ENCODE measurements at regions not wholly inside any gene's neighbourhood (a gene's known extent, or its start where the extent isn't known, plus 50 kb on each side); places are given as distances from the start of the nearest gene placed in this dataset.
A peak's percentile ranks its signal among the peaks of the same experiment; 100 is the strongest.

DNA sequence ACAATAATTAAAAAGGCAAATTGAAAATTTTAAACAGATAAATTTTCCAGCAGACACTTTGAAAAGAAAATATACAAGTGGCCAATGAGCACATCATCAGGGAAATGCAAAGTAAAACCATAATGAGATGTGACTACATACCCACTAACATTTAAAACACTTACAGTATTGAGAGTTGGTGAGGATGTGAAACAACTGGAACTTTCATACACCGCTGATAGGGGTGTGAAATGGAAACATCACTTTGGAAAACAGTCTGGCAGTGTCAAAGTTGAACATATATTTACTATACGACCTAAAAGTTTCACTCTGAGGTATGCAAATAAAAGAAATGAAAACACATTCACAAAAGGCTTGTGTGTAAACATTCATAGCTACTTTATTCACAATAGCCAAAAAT, 94.0 kb upstream of the GNAO1 start:
- DNase-seq = no peak
- in situ Hi-C loops (cut with MboI; ENCODE audit: low pct_unique_long_range_greater_than_20kb, low sequenced_read_pairs) = no loop called here

DNA sequence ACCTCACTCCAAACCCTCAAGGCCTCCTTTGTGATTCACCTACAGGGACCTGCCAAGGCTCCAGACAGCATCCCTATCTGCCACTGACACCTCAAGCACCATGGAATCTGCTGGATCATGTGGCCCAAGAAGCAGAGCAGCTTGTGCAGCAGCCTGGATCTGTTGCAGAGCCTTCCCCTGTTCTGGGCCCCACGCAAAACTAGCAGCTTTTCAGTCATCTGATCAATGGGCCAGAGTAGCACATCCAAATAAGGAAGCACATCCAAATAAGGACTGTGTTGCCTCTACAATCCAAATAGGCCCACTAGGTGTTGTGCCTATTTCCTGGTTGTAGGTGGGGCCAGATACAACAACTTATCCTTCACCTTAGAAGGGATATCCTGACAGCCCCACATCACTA, 97.1 kb upstream of the GNAO1 start:
- in situ Hi-C loops (cut with MboI; ENCODE audit: low pct_unique_long_range_greater_than_20kb, low sequenced_read_pairs) = no loop called here
- no peak for DNase-seq

DNA sequence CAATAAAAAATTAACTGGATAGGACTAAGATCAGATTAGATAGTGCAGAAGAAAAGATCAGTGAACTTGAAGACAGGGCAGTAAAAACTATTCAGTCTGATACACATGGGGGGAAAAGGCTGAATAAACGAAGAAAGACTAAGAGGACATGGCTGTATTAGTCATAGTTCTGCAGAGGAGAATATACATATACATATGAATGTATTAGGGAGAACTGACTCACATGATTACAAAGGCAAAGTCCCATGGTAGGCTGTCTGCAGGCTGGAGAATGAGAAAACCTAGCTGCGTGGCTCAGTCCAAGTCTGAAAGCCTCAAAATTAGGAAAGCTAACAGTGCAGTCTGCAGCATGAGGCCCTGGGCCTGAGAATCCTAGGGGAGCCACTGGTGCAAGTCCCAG, 98.2 kb upstream of the GNAO1 start:
- no peak for DNase-seq
- in situ Hi-C loops (cut with MboI; ENCODE audit: low pct_unique_long_range_greater_than_20kb, low sequenced_read_pairs) = no loop called here

DNA sequence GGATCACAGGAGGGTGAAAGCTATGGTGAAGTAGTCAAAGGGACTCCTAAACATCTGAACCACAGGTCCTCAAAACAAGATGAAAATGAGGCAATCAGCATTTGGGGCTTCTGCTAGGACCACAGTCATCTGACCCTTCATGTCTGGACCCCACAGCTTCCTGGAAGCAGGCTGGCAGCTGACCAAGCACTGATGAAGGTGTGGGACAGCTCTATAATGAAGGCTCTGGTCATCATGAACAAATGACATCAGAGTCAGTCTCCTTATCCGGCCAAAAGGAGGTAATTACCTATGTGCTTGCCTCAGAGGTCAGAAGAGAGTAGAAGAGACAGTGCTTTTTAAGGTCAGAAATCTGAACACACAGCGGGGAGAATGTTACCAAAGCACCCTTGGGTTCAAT, 101.2 kb upstream of the GNAO1 start:
- no peak for DNase-seq
- in situ Hi-C loops (cut with MboI; ENCODE audit: low pct_unique_long_range_greater_than_20kb, low sequenced_read_pairs) = no loop called here

DNA sequence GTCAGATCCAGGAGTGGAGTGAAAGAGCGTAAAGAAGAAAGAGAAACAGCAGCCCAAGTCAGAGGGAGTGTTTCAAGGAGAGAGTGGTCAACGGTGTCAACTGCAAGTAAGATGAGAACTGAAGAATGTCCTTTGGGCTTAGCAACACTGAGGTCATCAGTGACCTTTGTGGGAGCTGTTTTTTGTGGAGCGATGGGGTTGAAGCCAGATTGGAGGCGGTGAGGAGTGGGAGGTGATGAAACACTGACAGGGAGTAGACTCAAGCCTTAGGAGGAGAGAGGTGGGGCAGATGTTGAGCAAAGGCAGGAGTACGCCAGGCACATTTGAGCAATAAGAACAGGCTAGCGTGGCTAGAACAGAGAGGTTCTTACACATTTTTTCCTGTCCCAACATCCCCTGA, 103.7 kb upstream of the GNAO1 start:
- in situ Hi-C loops (cut with MboI; ENCODE audit: low pct_unique_long_range_greater_than_20kb, low sequenced_read_pairs) = no loop called here
- DNase-seq = no peak

DNA sequence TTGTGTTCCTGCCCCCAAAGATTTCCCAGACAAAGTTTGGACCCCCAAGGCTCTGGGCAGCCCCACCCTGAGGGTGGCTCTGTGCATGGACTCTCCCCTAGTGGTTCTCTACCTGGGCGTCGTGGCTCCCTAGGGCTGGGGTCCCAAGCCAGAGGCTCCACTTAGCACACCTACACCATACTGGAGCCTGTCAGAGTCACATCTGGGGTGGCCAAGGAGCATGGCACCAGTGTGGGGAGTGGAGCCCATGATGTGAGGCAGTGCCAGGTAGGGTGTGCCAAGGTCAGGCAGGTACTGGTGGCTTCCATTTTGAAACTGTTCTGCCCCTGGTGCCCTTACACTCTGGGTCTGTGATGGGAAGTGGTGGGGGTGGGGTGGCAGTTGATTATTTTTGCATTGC, 109.9 kb upstream of the GNAO1 start:
- DNase-seq = no peak
- in situ Hi-C loops (cut with MboI; ENCODE audit: low pct_unique_long_range_greater_than_20kb, low sequenced_read_pairs) = no loop called here

DNA sequence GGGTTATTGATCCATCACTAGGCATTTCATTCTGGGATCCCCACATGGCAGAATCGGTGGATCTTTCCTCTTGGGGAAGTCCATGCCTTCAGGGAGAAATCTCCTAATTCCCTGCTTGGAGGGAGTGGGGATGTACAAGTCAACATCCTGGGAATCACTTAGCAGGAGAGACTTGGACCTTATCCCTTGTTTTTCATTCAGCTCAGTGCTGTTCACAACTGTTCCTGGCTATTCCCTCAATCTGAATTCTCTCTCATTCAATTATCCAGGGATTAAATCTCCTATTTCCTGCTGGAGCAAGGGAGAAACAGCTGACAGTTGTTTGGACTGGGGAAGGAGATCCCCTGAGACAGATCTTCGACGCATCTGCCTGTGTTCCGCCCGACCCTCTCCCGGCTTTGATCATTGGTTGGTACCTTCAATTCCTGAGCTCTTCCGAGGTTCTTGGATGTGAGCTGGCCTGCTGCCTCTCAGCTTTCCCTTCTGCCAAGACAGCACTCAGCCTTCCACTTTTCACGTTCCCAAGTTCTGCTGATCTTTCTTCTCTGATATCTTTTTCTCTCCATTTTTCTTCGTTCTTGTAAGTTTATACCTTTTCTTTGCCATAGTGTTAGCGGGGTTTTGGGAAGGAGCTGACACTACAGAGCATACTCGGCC, 115.4 kb upstream of the GNAO1 start:
- DNase-seq = no peak

DNA sequence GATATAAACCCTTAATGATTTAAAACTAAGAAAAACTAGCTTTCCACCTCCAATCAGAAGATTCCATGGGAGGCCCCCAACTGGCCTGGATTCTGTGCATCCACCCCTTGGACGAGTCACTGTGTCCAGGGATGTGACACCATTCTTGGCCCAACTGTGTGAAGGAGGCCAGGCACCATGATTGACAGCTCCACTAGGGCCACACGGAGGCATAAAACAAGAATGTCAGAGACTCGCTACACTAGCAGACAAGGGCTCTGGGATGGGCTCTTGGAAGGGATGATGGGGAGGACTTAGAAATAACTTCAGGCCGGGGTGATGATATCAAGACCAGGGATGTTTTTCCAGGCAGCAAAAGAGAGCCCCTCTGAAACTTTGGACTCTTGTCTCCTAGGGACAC, 117.8 kb upstream of the GNAO1 start:
- DNase-seq = no peak
- in situ Hi-C loops (cut with MboI; ENCODE audit: low pct_unique_long_range_greater_than_20kb, low sequenced_read_pairs) = no loop called here

More for the DNA sequence above, 115.4 kb upstream of the GNAO1 start:
- in situ Hi-C loops (cut with MboI; ENCODE audit: low pct_unique_long_range_greater_than_20kb, low sequenced_read_pairs) = no loop called here

DNA sequence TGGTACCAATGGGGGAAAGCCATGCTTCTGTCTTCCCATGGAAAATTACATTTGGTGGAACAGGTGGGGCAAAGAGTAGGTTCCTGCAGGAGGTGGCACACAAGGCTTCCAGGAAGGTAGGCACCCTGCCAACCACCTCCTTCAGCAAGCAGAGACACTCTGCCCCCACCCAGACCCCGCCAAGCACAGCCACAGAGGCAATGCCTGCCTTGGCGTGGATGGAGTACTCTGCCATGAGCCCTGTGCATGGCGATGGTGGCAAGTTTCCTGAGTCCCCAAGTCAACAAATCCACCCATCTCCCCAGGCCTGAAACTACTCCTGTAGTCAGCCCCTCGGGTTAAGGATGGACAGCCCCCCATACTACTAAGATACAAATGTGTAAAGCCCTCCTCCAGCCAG, 119.2 kb upstream of the GNAO1 start:
- in situ Hi-C loops (cut with MboI; ENCODE audit: low pct_unique_long_range_greater_than_20kb, low sequenced_read_pairs) = no loop called here

DNA sequence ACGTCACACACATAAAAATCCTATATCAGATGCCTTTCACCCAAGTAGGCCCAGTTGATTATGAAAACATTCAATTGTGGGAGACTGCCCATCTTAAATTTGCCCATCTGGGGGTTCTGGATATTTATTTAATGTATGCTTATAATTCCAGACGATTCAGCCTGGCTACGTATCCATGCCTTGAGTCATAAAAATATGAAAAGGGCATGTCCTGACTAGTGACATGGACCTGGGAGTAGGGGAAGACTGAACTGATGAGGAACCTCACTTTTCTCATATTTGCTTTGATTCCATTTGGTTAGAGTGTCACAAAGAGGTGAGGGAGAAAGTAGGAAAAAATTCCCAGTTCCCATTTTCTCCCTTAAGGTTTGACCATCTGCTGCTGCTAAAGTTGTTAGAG, 122.5 kb upstream of the GNAO1 start:
- in situ Hi-C loops (cut with MboI; ENCODE audit: low pct_unique_long_range_greater_than_20kb, low sequenced_read_pairs) = no loop called here
- DNase-seq = no peak

More for the DNA sequence above, 119.2 kb upstream of the GNAO1 start:
- DNase-seq = no peak

DNA sequence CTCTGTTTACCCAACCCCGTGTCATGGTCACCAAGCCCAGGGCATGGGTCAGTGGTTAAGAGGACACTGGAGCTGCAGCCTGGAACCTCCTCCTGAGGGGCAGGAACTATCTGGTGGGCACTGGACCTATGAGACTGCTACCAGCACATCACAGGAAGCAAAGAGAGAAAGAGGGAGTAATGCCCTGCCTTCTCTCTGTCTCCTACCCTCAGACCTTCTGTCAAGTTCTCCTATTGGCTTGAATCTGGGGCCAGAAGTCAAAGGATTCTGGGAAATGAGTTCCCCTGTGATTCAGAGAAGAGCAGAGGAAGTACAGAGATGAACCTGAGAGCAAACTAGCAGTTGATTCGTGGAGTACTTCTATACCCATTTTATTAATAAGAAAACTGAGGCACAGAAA, 123.0 kb upstream of the GNAO1 start:
- DNase-seq = no peak
- in situ Hi-C loops (cut with MboI; ENCODE audit: low pct_unique_long_range_greater_than_20kb, low sequenced_read_pairs) = no loop called here

DNA sequence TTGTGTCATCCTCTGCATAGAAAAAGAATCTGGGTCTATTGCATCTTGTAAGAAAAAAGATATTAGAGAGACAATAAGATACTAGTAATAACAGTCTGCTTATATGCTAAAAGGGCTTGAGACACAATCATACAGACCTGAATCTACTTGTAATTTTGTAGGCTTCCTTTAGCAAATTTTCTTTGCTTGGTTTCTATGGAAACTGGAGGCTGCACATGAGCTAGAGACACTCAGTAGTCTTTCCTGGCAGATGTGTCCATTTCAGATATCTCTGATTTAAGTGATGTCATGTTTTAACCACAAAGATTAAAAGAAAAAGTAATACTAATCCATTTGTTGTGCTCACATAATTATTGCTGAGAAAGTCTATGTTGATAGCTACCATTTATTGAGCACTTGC, 123.9 kb upstream of the GNAO1 start:
- DNase-seq = no peak
- in situ Hi-C loops (cut with MboI; ENCODE audit: low pct_unique_long_range_greater_than_20kb, low sequenced_read_pairs) = no loop called here

DNA sequence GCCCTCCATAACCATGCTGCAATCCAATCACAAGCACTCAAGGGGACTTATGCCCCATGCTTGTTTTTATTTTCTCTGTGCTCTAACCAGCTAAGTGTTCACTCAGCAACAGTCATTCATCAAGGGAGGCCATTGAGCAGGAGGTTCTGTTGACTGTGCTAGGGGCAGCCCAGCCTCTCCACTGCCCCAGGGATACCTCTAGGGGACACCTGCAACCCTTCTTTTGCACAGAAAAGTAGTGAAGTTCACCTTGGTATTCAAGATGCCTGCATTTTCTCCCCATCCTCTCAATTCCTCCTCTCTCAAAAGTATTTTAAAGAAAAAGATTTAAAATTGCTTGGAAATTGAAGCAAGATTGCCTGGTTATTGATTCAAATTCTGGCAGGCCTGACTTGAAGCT, 124.7 kb upstream of the GNAO1 start:
- DNase-seq = no peak
- in situ Hi-C loops (cut with MboI; ENCODE audit: low pct_unique_long_range_greater_than_20kb, low sequenced_read_pairs) = no loop called here

DNA sequence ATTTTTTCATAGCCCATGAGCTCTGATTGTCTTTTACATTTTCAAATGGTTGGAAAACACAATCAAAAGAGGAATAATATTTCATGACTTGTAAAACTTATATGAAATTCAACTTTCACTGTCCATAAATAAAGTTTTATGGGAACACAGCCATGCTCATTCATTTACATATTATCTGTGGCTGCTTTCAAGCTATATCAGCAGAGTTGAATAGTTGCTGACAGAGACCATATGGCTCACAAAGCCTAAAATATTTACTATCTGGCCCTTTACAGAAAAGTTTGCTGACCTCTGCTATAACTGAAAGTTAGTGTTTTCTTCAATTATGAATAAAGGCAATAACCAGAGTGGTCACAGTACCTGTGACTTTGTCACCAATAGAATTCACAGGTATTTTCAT, 128.2 kb upstream of the GNAO1 start:
- no peak for DNase-seq

DNA sequence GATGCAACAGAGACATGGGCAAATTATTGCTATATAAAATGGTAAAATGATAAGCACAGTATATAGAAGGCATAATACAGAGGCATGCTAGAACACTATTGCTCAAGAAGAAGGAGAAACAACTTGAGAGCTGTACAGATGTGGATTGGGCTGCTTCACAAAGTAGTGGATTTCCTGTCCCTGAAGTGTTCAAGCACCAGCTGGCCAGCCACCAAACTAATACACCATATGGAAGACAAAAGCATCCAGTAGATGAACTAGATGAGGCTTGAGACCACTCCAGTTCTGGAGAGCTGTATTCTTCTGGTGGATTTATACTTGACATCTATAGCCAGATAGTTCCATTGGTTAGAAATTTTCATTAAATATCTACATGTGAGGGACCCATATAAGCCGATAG, 134.1 kb upstream of the GNAO1 start:
- in situ Hi-C loops (cut with MboI; ENCODE audit: low pct_unique_long_range_greater_than_20kb, low sequenced_read_pairs) = no loop called here
- DNase-seq = no peak

More for the DNA sequence above, 128.2 kb upstream of the GNAO1 start:
- in situ Hi-C loops (cut with MboI; ENCODE audit: low pct_unique_long_range_greater_than_20kb, low sequenced_read_pairs) = no loop called here

DNA sequence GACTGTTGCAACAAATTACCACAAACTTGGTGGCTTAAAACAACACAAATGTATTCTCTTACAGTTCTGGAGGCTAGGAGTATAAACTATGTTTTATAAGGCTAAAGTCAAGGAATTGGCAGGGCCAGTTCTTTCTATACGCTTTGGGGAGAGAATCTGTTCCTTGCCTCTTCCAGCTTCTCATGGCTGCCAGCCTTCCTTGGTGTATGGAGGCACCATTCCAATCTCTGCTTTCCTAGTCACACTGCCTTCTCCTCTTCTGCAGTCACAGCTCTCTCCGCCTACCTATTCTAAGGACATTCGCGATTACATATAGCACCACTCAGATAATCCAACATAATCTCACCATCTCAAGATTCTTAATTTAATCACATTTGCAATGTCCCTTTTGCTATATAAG, 140.4 kb upstream of the GNAO1 start:
- in situ Hi-C loops (cut with MboI; ENCODE audit: low pct_unique_long_range_greater_than_20kb, low sequenced_read_pairs) = no loop called here
- DNase-seq = no peak

DNA sequence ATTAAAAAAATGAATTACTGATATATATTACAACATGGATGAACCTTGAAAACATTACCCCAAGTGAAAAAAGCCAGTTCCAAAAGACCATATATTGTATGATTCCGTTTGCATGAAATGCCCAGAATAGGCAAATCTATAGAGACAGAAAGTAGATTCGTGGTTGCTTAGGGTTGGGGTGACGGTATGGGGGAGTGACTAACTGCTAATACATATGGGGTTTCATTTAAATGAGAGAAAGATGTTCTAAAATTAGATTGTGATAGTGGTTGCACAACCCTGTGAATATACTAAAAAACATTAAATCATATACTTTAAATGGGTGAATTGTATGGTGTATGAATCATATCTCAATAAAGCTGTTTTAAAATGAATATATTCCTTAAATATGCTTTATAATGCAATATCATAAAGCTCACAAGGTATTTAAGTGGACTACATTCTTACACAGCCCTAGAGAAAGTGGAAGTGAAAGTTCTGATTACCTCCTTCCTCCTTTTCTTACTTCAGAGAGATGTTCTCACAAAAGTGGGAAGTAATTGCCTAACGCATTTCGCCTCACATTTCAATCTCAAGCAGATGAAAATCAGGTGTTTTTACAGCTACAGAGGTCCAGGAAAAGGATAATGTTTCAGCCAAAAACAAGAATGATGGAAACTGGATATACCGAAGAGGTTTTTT, 142.7 kb upstream of the GNAO1 start:
- in situ Hi-C loops (cut with MboI; ENCODE audit: low pct_unique_long_range_greater_than_20kb, low sequenced_read_pairs) = no loop called here

DNA sequence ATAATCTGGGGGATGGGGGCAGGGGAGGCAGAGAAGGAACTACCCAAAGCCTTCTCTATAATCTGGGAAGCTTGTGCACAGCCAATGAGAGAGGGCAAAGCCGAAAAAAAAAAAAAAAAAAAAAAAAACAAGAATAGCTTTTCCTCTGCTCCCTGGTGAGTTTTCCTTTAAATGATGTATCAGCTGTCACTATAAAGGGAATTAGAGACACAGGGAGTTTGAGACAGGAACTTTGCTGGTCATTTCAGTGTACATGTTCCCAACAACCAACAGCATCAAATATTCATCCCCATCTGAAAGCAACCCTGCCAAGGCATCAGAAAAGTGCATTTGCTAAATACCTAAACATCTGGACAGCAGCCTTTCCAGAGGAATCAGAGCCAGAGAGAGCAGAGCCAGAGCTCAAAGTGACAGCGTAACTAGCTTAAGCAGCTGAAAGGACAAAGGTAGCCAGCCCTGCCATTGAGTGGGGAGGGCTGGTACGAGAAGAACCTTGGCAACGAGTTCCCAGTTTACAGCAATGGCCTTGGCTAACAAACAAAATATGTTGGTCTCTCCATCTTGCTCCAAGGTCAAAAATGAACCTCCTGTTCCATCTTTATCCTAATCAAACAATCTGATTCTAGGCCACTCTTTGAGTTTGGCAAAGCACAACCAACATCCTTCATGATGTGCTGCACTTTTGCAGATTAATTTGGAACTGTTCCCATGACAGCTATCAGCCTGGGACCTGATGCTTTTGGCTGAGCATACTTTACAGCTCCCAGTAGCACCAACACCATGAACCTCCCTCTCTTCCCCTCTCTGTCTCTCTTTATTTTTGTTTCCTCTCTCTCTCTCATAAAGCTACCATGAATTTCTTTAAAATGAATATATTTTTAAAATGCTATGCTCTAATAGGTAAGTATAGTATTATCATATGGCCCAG, 143.7 kb upstream of the GNAO1 start:
- no peak for DNase-seq
- in situ Hi-C loops (cut with MboI; ENCODE audit: low pct_unique_long_range_greater_than_20kb, low sequenced_read_pairs) = no loop called here

More for the DNA sequence above, 142.7 kb upstream of the GNAO1 start:
- peak; percentile 24 for DNase-seq

DNA sequence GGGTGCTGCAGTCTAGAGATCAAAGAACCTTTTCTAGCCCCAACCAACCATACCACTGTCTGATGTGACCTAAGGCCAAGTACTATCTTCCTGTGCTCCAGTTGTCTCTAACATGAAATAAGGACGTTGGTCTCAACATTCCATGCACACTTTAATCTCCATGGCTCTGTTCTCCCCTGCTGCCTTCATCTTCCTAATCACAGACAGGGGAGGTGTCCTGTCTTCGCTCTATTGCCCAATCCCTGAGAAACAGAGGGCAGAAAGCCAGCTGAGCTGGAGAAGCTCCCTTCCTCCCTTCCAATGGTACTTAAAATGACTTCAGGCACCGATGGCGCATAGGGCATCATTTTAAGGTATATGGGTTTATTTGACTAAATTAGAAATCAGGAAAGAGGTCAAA, 148.9 kb upstream of the GNAO1 start:
- DNase-seq = no peak

DNA sequence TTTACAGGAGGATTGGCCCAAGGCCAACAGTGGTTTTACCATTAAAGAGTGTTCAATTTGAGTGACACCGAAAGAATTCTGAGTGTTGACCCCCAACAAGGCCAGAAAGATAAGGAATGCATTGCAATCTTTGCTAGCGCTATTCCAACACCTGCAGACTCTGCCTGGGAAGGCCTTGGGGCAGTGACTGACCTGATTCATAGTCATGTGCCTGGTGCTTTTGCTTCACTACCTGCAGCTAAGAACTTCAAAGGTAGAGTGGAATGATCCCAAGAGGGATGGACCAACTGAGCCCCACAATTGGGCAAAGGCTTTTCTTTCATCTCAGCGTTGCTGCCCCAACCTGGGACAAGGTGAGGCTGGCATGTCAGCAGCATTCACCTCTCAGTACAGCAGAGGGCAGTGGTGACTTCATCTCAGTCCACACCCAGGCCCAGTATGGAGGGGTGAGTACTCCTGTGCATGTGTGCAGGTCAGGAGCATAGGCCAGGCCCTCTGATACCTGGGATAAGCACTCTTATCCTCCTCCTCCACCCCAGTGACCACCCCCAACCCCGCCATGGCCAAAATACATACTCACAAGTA, 149.6 kb upstream of the GNAO1 start:
- in situ Hi-C loops (cut with MboI; ENCODE audit: low pct_unique_long_range_greater_than_20kb, low sequenced_read_pairs) = no loop called here
- peak; percentile 9 for DNase-seq

More for the DNA sequence above, 148.9 kb upstream of the GNAO1 start:
- in situ Hi-C loops (cut with MboI; ENCODE audit: low pct_unique_long_range_greater_than_20kb, low sequenced_read_pairs) = no loop called here
